HG03175 (cell line): ENCODE measurements at regions not wholly inside any gene's neighbourhood (a gene's known extent, or its start where the extent isn't known, plus 50 kb on each side); places are given as distances from the start of the nearest gene placed in this dataset.

Experiments used
- ATAC-seq: cut with Tn5 transposase; IDR thresholded peaks from one replicate; pipeline ENCODE4 v1.9.1; 2021; ENCODE audit warnings: mild to moderate bottlenecking, moderate library complexity; ENCODE audit not compliant: unreplicated experiment

DNA sequence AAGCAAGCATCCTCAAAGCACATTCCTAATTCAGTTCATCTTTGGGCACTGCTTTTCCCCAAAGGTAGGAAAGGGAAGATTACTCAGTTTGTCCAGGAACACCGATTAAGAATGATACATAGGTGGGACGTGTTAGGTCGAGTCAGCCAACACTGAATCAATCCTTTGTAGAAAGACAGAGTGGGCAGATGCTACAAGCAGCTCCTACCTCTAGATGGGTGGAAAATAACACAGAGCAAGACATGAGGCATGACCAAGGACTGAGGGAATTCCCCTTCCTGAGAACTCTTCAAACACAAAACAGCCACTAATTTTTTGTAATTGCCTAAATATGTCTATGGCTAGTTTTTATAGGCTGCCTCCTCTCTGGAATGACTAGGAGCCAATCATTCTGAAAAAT, 331.7 kb downstream of the HNRNPD start:
- ATAC-seq: no peak

GRCh38 chr4:82038936-82039335, 334.9 kb downstream of the HNRNPD start:
- no peak for ATAC-seq

DNA sequence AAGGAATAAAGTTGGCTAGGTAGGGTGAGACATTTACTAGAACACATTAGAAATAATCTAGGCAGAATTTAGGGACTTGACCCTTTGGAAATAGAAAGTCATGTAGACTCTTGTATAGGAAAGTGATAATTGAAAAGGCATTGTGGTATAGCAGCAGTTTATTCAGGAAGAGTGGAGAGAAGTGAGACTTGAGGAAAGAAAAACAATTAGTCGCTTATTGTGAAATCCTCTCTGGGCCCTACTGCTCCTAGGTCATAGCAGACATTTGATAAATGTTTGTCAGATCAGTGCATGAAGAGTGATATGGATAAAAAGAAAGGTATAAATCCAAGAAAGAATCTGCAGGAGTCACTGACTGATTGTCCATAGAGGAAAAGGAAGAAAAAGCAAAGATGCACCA, 337.6 kb downstream of the HNRNPD start:
- ATAC-seq: no peak

- ATAC-seq: no peak
Observed at GRCh38 chr4:82034878-82035277, 338.9 kb downstream of the HNRNPD start.

DNA sequence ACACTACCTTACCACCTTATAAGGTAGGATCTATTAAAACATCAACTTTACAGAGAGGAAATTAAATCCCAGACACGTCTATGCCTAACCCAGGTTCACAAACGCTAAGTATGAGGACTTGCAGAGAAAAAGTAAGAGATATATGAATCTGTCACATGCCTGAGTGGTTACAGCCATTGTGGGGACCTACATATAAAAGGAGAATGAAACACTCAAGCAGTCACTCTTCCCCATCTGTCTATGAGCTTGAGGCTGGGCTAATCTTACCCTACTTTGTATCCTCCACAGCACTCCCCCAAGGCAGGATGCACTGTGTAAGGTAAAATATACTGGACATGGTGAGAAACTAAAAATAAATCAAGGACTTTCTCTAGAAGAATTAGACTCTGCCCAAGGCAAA, 339.9 kb downstream of the HNRNPD start:
- no peak for ATAC-seq

- ATAC-seq: no peak
Observed at GRCh38 chr4:82031376-82031927, 342.3 kb downstream of the HNRNPD start.

- ATAC-seq: no peak
Observed at GRCh38 chr4:82017680-82018079, 356.1 kb downstream of the HNRNPD start.

DNA sequence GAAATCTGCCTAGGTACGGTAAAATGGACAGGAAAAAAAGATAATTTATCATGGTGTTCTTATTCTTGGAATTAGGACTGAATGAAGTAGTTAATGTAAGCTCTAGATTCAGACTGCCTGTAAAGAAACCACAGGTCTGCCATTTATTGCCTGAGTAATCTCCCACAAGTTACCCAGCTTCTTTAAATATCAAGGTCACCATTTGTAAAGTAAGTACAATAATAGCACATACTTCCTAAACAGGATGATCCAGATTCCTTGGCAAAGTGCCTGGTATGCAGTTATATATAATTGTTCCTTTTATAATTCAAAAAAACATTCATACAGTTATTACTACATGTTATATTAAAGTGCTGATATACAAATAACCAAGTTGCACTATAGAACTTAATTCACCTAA, 368.6 kb downstream of the HNRNPD start:
- ATAC-seq: no peak

DNA sequence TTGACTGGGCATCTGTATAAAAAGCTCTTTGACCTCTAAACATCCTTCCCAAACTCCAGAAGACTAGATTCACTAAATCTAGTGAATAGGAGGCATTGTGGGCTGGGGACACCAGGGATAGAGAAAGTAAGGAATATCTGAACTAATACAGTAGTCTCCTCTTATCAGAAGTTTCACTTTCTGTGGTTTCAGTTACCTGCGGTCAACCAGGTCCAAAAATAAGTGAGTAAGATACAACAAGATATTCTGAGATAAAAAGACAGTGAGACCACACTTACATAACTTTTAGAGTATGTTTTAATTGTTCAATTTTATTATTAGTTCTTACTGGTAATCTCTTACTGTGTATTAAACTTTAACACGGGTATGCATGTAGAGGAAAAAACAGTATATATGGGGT, 376.5 kb downstream of the HNRNPD start:
- no peak for ATAC-seq

- ATAC-seq: no peak
Observed at GRCh38 chr4:81990898-81991297, 382.9 kb downstream of the HNRNPD start.

GRCh38 chr4:81990211-81990610, 383.6 kb downstream of the HNRNPD start:
- no peak for ATAC-seq

DNA sequence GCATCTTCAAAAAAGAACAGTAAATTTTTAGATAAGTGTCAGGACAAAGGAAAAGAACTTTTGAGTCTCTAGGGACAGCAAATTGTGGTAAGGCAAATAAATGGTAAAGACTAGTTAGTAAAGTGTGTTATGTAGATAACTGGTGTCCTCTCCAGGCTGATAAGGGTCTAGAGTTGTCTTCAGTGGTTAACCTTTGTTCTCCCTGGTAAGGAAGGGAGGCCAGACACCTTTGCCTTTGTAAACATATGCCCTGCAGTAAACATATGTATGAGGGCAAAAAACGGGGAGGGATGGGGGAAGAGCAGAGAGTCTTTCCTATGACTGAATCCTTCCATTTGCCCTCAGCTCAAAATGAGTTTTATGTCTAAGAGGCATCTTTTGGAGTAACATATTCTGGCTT, 384.6 kb downstream of the HNRNPD start:
- no peak for ATAC-seq

GRCh38 chr4:81988178-81988577, 385.6 kb downstream of the HNRNPD start:
- ATAC-seq: no peak

GRCh38 chr4:81984746-81985145, 389.0 kb downstream of the HNRNPD start:
- no peak for ATAC-seq

- ATAC-seq: no peak
Observed at GRCh38 chr4:81982846-81983540, 390.8 kb downstream of the HNRNPD start.

- no peak for ATAC-seq
Observed at GRCh38 chr4:81981218-81981617, 392.6 kb downstream of the HNRNPD start.

- ATAC-seq: no peak
Observed at GRCh38 chr4:81974523-81974922, 399.3 kb downstream of the HNRNPD start.

- ATAC-seq: no peak
Observed at GRCh38 chr4:81971637-81972381, 402.0 kb downstream of the HNRNPD start.

DNA sequence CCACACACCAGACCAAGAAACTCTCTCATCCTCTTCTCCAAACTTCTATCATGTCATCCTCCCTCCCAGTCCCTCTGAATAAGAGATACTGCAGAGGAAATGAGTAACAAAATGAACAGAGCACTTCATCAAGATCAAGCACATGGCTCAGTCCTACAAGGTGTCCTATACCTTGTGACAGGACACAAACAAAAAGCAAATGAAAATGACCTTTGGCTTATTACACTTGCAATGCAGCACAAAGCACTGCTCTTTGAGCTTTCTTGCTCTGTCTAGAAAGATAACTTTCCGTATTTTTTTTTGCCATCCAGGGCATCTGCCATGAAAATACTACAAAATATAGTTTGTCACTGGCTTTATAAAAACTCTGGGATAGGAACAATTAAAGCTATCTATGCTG, 402.7 kb downstream of the HNRNPD start:
- ATAC-seq: no peak

GRCh38 chr4:81970454-81970853, 403.3 kb downstream of the HNRNPD start:
- ATAC-seq: no peak

DNA sequence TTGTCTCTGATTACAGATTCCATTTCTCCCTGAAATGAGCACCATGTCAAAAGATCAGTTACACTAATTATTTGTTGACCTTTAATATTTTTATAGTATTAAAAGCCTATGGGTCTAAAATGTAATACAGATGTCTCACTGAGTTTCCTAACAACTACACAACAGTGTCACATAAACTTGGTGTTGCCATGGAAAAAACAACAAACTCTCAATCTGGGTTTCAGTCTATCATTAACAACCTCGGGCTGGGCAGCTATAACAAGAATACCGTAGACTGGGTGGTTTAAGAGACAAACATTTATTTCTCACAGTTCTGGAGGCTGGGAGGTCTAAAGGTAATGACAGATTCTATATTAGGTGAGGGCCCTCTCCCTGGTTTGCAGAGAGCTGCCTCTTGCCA, 407.1 kb downstream of the HNRNPD start:
- ATAC-seq: no peak

GRCh38 chr4:81965911-81966310, 407.9 kb downstream of the HNRNPD start:
- no peak for ATAC-seq
